SK-N-DZ (cell line): ENCODE measurements at regions not wholly inside any gene's neighbourhood (a gene's known extent, or its start where the extent isn't known, plus 50 kb on each side); places are given as distances from the start of the nearest gene placed in this dataset.

ENCODE experiments used
- DNase-seq: peaks from one replicate; pipeline ENCODE4 v3.0.0-alpha.2; 2015; ENCODE audit warnings: low spot score

- no peak for DNase-seq
Observed at GRCh38 chrX:10813761-10814160, 193.4 kb upstream of the MID1 start.

- DNase-seq, result no peak
Observed at GRCh38 chrX:10818651-10819050, 198.3 kb upstream of the MID1 start.

GRCh38 chrX:10819973-10820372 is 199.6 kb upstream of the MID1 start:
- no peak for DNase-seq

- no peak for DNase-seq
Observed at GRCh38 chrX:10821293-10821692, 200.9 kb upstream of the MID1 start.

- DNase-seq, result no peak
Observed at GRCh38 chrX:10828036-10828435, 207.7 kb upstream of the MID1 start.

GRCh38 chrX:10828640-10829039 is 208.3 kb upstream of the MID1 start:
- DNase-seq, result no peak

GRCh38 chrX:10831716-10832502 is 211.5 kb upstream of the MID1 start:
- no peak for DNase-seq

- no peak for DNase-seq
Observed at GRCh38 chrX:10833299-10834169, 213.1 kb upstream of the MID1 start.

GRCh38 chrX:10841579-10841978 is 221.2 kb upstream of the MID1 start:
- no peak for DNase-seq

GRCh38 chrX:10842646-10843045 is 222.3 kb upstream of the MID1 start:
- DNase-seq, result no peak

GRCh38 chrX:10847333-10847732 is 226.9 kb upstream of the MID1 start:
- no peak for DNase-seq

GRCh38 chrX:10851809-10852208 is 231.4 kb upstream of the MID1 start:
- DNase-seq, result no peak

GRCh38 chrX:10854594-10854993 is 234.2 kb upstream of the MID1 start:
- DNase-seq, result no peak

GRCh38 chrX:10855845-10856244 is 235.5 kb upstream of the MID1 start:
- DNase-seq, result no peak

- DNase-seq, result no peak
Observed at GRCh38 chrX:10856797-10857196, 236.4 kb upstream of the MID1 start.

- DNase-seq, result no peak
Observed at GRCh38 chrX:10859353-10859752, 239.0 kb upstream of the MID1 start.

- no peak for DNase-seq
Observed at GRCh38 chrX:10875995-10876394, 235.1 kb upstream of the HCCS start.

- DNase-seq, result no peak
Observed at GRCh38 chrX:10882484-10882883, 228.6 kb upstream of the HCCS start.

GRCh38 chrX:10884246-10884645 is 226.9 kb upstream of the HCCS start:
- DNase-seq, result no peak

GRCh38 chrX:10892621-10893225 is 218.4 kb upstream of the HCCS start:
- DNase-seq, result no peak

- DNase-seq, result no peak
Observed at GRCh38 chrX:10893366-10893765, 217.8 kb upstream of the HCCS start.

GRCh38 chrX:10893976-10894375 is 217.2 kb upstream of the HCCS start:
- DNase-seq, result no peak
